Mesenchymal stem cell (in vitro differentiated cells and primary cell): ENCODE measurements at regions not wholly inside any gene's neighbourhood (a gene's known extent, or its start where the extent isn't known, plus 50 kb on each side); places are given as distances from the start of the nearest gene placed in this dataset.

Experiments
- DNase-seq: peaks from one replicate; pipeline ENCODE4 v3.0.0-alpha.2; 2013
- H2AFZ ChIP-seq: one replicate; pipeline ENCODE4 v1.6.1; 2013; ENCODE audit warnings: low read depth, mild to moderate bottlenecking, control low read depth, inconsistent platforms, low read length, moderate library complexity
- H2AK5ac ChIP-seq: 2 replicates; pipeline ENCODE4 v1.6.1; 2013; ENCODE audit warnings: low read length, moderate library complexity, mild to moderate bottlenecking, inconsistent platforms; ENCODE audit not compliant: severe bottlenecking
- H2BK120ac ChIP-seq: one replicate; pipeline ENCODE4 v1.6.1; 2013; ENCODE audit warnings: low read depth, mild to moderate bottlenecking, inconsistent platforms, low read length, moderate library complexity
- H2BK12ac ChIP-seq, 2 experiments: one replicate each; pipeline ENCODE4 v1.6.1; 2013; ENCODE audit warnings: inconsistent platforms in 2 of 2, low read length in 2 of 2, mild to moderate bottlenecking in 2 of 2, moderate library complexity in 2 of 2, control low read depth in 1 of 2
- H2BK15ac ChIP-seq: one replicate; pipeline ENCODE4 v1.6.1; 2013; ENCODE audit warnings: mild to moderate bottlenecking, low read depth, inconsistent platforms; ENCODE audit not compliant: poor library complexity, severe bottlenecking
- H2BK5ac ChIP-seq: 2 replicates; pipeline ENCODE4 v1.6.1; 2013; ENCODE audit warnings: low read depth, mild to moderate bottlenecking, low read length, control low read depth, inconsistent platforms; ENCODE audit not compliant: poor library complexity, severe bottlenecking
- H3K14ac ChIP-seq, 2 experiments: one replicate each; pipeline ENCODE4 v1.6.1; 2013; ENCODE audit warnings: inconsistent platforms in 2 of 2, low read length in 2 of 2, control low read depth in 1 of 2, mild to moderate bottlenecking in 1 of 2, moderate library complexity in 1 of 2
- H3K18ac ChIP-seq, 2 experiments: one replicate each; pipeline ENCODE4 v1.6.1; 2013; ENCODE audit warnings: inconsistent platforms in 2 of 2, low read length in 2 of 2, control low read depth in 1 of 2, low read depth in 1 of 2, mild to moderate bottlenecking in 1 of 2
- H3K23ac ChIP-seq, 2 experiments: one replicate each; pipeline ENCODE4 v1.6.1; 2013; ENCODE audit warnings: inconsistent platforms in 2 of 2, low read length in 2 of 2, mild to moderate bottlenecking in 2 of 2, moderate library complexity in 2 of 2, control low read depth in 1 of 2
- H3K27ac ChIP-seq: 2 replicates; pipeline ENCODE4 v1.5.1; 2013; ENCODE audit warnings: mild to moderate bottlenecking, moderate library complexity, low read length, control low read depth, inconsistent platforms; ENCODE audit not compliant: poor library complexity, severe bottlenecking
- H3K27me3 ChIP-seq, 2 experiments: 2 replicates each; pipeline versions ENCODE4 v1.6.1 to v1.7.0; 2013; ENCODE audit warnings: low read length in 2 of 2, mild to moderate bottlenecking in 2 of 2, moderate library complexity in 2 of 2, control low read depth in 1 of 2, inconsistent platforms in 1 of 2; ENCODE audit not compliant: control insufficient read depth in 1 of 2, insufficient read depth in 1 of 2
- H3K36me3 ChIP-seq, 2 experiments: 2 replicates each; pipeline versions ENCODE4 v1.6.1 to v1.7.0; 2013; ENCODE audit warnings: low read length in 2 of 2, control low read depth in 1 of 2, inconsistent platforms in 1 of 2, low read depth in 1 of 2, mild to moderate bottlenecking in 1 of 2; ENCODE audit not compliant: insufficient read depth in 2 of 2, control insufficient read depth in 1 of 2
- H3K4ac ChIP-seq, 2 experiments: one replicate each; pipeline ENCODE4 v1.6.1; 2013; ENCODE audit warnings: inconsistent platforms in 2 of 2, low read length in 2 of 2, mild to moderate bottlenecking in 2 of 2, moderate library complexity in 2 of 2, control low read depth in 1 of 2, low read depth in 1 of 2
- H3K4me1 ChIP-seq: 2 replicates; pipeline ENCODE4 v1.6.1; 2013; ENCODE audit warnings: low read depth, low read length, control low read depth; ENCODE audit not compliant: control insufficient read depth, insufficient read depth
- H3K4me2 ChIP-seq: 2 replicates; pipeline ENCODE4 v1.6.1; 2013; ENCODE audit warnings: low read length, mild to moderate bottlenecking, inconsistent platforms; ENCODE audit not compliant: poor library complexity, severe bottlenecking
- H3K4me3 ChIP-seq, 2 experiments: 2 replicates each; pipeline versions ENCODE4 v1.5.1 to v1.7.0; 2013; ENCODE audit warnings: low read length in 2 of 2, mild to moderate bottlenecking in 2 of 2, control low read depth in 1 of 2, low read depth in 1 of 2; ENCODE audit not compliant: insufficient read depth in 1 of 2
- H3K79me1 ChIP-seq: replicated peaks from 2 replicates; pipeline ENCODE4 v1.6.1; 2013; ENCODE audit warnings: mild to moderate bottlenecking, control low read depth, low read length, inconsistent platforms; ENCODE audit not compliant: poor library complexity, severe bottlenecking
- H3K9ac ChIP-seq: 2 replicates; pipeline ENCODE4 v1.7.0; 2013; ENCODE audit warnings: mild to moderate bottlenecking, low read length, moderate library complexity
- H3K9me3 ChIP-seq: 2 replicates; pipeline ENCODE4 v1.7.0; 2013; ENCODE audit warnings: mild to moderate bottlenecking, low read length; ENCODE audit not compliant: control insufficient read depth
- H4K8ac ChIP-seq: one replicate; pipeline ENCODE4 v1.6.1; 2013; ENCODE audit warnings: inconsistent platforms, mild to moderate bottlenecking, low read length, moderate library complexity
- H4K91ac ChIP-seq: one replicate; pipeline ENCODE4 v1.6.1; 2013; ENCODE audit warnings: mild to moderate bottlenecking, low read length, inconsistent platforms
- WGBS: methylation state at CpG from one replicate; pipeline ENCODE4 v1.1.7; 2013; ENCODE audit warnings: mixed read lengths; 5-methylcytosine and 5-hydroxymethylcytosine counted together

- H3K4me2 ChIP-seq, result no peak overlapping the region
- H2AFZ ChIP-seq, result no peak overlapping the region
- no peak overlapping the region for H2BK5ac ChIP-seq
- DNase-seq, result no peak
- H3K9me3 ChIP-seq, result peaks cover 5% of the 10 kb centered on the region
- whole genome bisulfite sequencing, result 100% methylated on average over 1 of the region's 1 CpG
- no peak overlapping the region for H3K18ac ChIP-seq
- no peak overlapping the region for H3K27ac ChIP-seq
- H3K4me3 ChIP-seq, result no peak overlapping the region
- H3K27me3 ChIP-seq, result no peaks in the 10 kb centered on the region
- no peaks in the 10 kb centered on the region for H3K79me1 ChIP-seq
- no peak overlapping the region for H2AK5ac ChIP-seq
- H3K36me3 ChIP-seq, result no peaks in the 10 kb centered on the region
- H2BK12ac ChIP-seq, result no peak overlapping the region
- H3K4ac ChIP-seq, result no peak overlapping the region
- H3K9ac ChIP-seq, result no peak overlapping the region
- H3K4me1 ChIP-seq, result peaks cover 1% of the 10 kb centered on the region
- H4K91ac ChIP-seq, result no peak overlapping the region
- H2BK15ac ChIP-seq, result no peak overlapping the region
- H2BK120ac ChIP-seq, result no peak overlapping the region
- no peak overlapping the region for H3K23ac ChIP-seq
- H3K14ac ChIP-seq, result no peak overlapping the region
- H4K8ac ChIP-seq, result no peak overlapping the region
Observed at GRCh38 chr6:121994919-121995318, 404.5 kb upstream of the HSF2 start.

- Histone ChIP-seq H3K4me2 (no peak overlapping the region), H2AFZ (no peak overlapping the region), H3K18ac (no peak overlapping the region), H3K4me3 (no peak overlapping the region), H2BK12ac (no peak overlapping the region), H3K36me3 (no peaks in the 10 kb centered on the region), H2AK5ac (no peak overlapping the region), H3K4me1 (no peaks in the 10 kb centered on the region), H3K27ac (no peak overlapping the region), H3K23ac (no peak overlapping the region), H3K4ac (no peak overlapping the region), H2BK5ac (no peak overlapping the region), H2BK120ac (no peak overlapping the region), H4K8ac (no peak overlapping the region), H3K9me3 (peaks cover 1% of the 10 kb centered on the region), H3K9ac (no peak overlapping the region), H4K91ac (no peak overlapping the region), H3K14ac (no peak overlapping the region), H2BK15ac (no peak overlapping the region), H3K79me1 (no peaks in the 10 kb centered on the region), H3K27me3 (no peaks in the 10 kb centered on the region)
- no CpG with 5 or more reads among the region's 2 CpGs for WGBS
- no peak for DNase-seq
Observed at GRCh38 chr6:121998631-121999030, 400.8 kb upstream of the HSF2 start.

GRCh38 chr6:121999456-122000065 is 399.9 kb upstream of the HSF2 start:
- no peak overlapping the region for H3K4me2 ChIP-seq
- H3K18ac ChIP-seq, result no peak overlapping the region
- H3K79me1 ChIP-seq, result no peaks in the 10 kb centered on the region
- H4K91ac ChIP-seq, result no peak overlapping the region
- no peak overlapping the region for H2BK5ac ChIP-seq
- H2AK5ac ChIP-seq, result no peak overlapping the region
- no peaks in the 10 kb centered on the region for H3K9me3 ChIP-seq
- H3K14ac ChIP-seq, result no peak overlapping the region
- no peak overlapping the region for H3K4me3 ChIP-seq
- H3K23ac ChIP-seq, result no peak overlapping the region
- H3K27ac ChIP-seq, result no peak overlapping the region
- H2BK15ac ChIP-seq, result no peak overlapping the region
- H3K4ac ChIP-seq, result no peak overlapping the region
- H3K4me1 ChIP-seq, result no peaks in the 10 kb centered on the region
- H2BK12ac ChIP-seq, result no peak overlapping the region
- no peaks in the 10 kb centered on the region for H3K27me3 ChIP-seq
- H2BK120ac ChIP-seq, result no peak overlapping the region
- H3K9ac ChIP-seq, result no peak overlapping the region
- no peak overlapping the region for H2AFZ ChIP-seq
- H4K8ac ChIP-seq, result no peak overlapping the region
- H3K36me3 ChIP-seq, result no peaks in the 10 kb centered on the region
- DNase-seq, result no peak
- 97% methylated on average over 5 of the region's 6 CpGs for WGBS

GRCh38 chr6:122005661-122006060 is 393.8 kb upstream of the HSF2 start:
- H3K4ac ChIP-seq, result no peak overlapping the region
- H3K23ac ChIP-seq, result no peak overlapping the region
- DNase-seq, result no peak
- no peaks in the 10 kb centered on the region for H3K4me1 ChIP-seq
- H3K4me3 ChIP-seq, result no peak overlapping the region
- no peak overlapping the region for H4K8ac ChIP-seq
- no peaks in the 10 kb centered on the region for H3K27me3 ChIP-seq
- H2BK15ac ChIP-seq, result no peak overlapping the region
- H3K27ac ChIP-seq, result no peak overlapping the region
- no peaks in the 10 kb centered on the region for H3K79me1 ChIP-seq
- H4K91ac ChIP-seq, result no peak overlapping the region
- H3K14ac ChIP-seq, result no peak overlapping the region
- no peaks in the 10 kb centered on the region for H3K36me3 ChIP-seq
- H3K18ac ChIP-seq, result no peak overlapping the region
- H3K9ac ChIP-seq, result no peak overlapping the region
- no CpG with 5 or more reads among the region's 3 CpGs for WGBS
- no peak overlapping the region for H2BK5ac ChIP-seq
- no peak overlapping the region for H2AFZ ChIP-seq
- H3K4me2 ChIP-seq, result no peak overlapping the region
- H2AK5ac ChIP-seq, result no peak overlapping the region
- no peaks in the 10 kb centered on the region for H3K9me3 ChIP-seq
- no peak overlapping the region for H2BK12ac ChIP-seq
- no peak overlapping the region for H2BK120ac ChIP-seq
